Ovary (tissue), 7 donors: ENCODE measurements at regions not wholly inside any gene's neighbourhood (a gene's known extent, or its start where the extent isn't known, plus 50 kb on each side); places are given as distances from the start of the nearest gene placed in this dataset.

ENCODE experiments used
- DNase-seq, 5 donors: peaks; one replicate each; pipeline ENCODE4 v3.0.0-alpha.2; 2019 to 2020
- H3K27ac ChIP-seq, 2 donors: fragments of 200-600 bp; one replicate each; pipeline versions ENCODE4 v1.5.1 to v1.8.0; 2019 to 2022
- H3K27me3 ChIP-seq: fragments of 200-600 bp; one replicate; pipeline ENCODE4 v1.8.0; 2022
- H3K36me3 ChIP-seq: fragments of 200-600 bp; sonication (generic); one replicate; pipeline ENCODE4 v1.5.1; 2019
- H3K4me1 ChIP-seq: one replicate; pipeline ENCODE4 v1.8.1; 2013; ENCODE audit warnings: mild to moderate bottlenecking, moderate library complexity; ENCODE audit not compliant: insufficient read depth
- H3K4me3 ChIP-seq: fragments of 200-600 bp; sonication (generic); one replicate; pipeline ENCODE4 v1.5.1; 2017
- H3K9me3 ChIP-seq, 2 donors: fragments of 200-600 bp in 1 of 2; sonication (generic) in 1 of 2; one replicate each; pipeline versions ENCODE4 v1.5.1 to v1.8.1; 2013 to 2019; ENCODE audit warnings: mild to moderate bottlenecking in 1 of 2, moderate library complexity in 1 of 2
- EP300 ChIP-seq: sonication (generic); formaldehyde crosslinking; IDR thresholded peaks from one replicate; pipeline ENCODE4 v1.6.1; 2017; ENCODE audit warnings: antibody characterized with exemption
- POLR2A ChIP-seq: fragments of 450-650 bp; IDR thresholded peaks from one replicate; pipeline ENCODE4 v1.6.1; 2017; ENCODE audit warnings: antibody characterized with exemption, mild to moderate bottlenecking, moderate library complexity
- WGBS, 3 donors: extraction: QIAGEN DNeasy Blood & Tissue Kit in 1 of 3; methylation state at CpG; one replicate each; pipeline versions ENCODE4 v1.1.5 to v1.1.7; 2013 to 2017; 5-methylcytosine and 5-hydroxymethylcytosine counted together
- intact Hi-C, 4 donors: fragments of 100-400 bp; cut with DNase I; formaldehyde crosslinking; loops; one replicate each; pipeline versions ENCODE4 v1.11.0 to v1.15.1; 2022 to 2023
- TF ChIP-seq, protein P1 (sequence below), 3 donors: fragments of 450-650 bp in 2 of 3; fragments of 200-600 bp in 1 of 3; IDR thresholded peaks; one replicate each; pipeline versions ENCODE4 v1.5.1 to v1.8.0; 2016 to 2022; ENCODE audit warnings: antibody characterized with exemption in 3 of 3, mild to moderate bottlenecking in 1 of 3
- donor health status: DM: no; HTN: no; CAD: no; lungs with moderate emphysema.
- donor health status: DM: no; HTN: no; CAD: no.
- donor health status: Bipolar disorder and iron deficiency.
- donor health status: DM: no; HTN: no; CAD: no.
- donor health status: DM: yes; HTN: yes; CAD: no.

GRCh38 chr21:15162921-15163320, 98.1 kb upstream of the NRIP1 start:
- H3K9me3 ChIP-seq: no peaks in the 10 kb centered on the region
- no peaks in the 10 kb centered on the region for H3K4me1 ChIP-seq
- WGBS, 3 donors: 78 to 91% (median 80%) methylated on average over 2 of the region's 2 CpGs
- H3K27me3 ChIP-seq: no peaks in the 10 kb centered on the region
- no peak for TF ChIP-seq POLR2A
- no peak for TF ChIP-seq EP300
- no peak overlapping the region for H3K4me3 ChIP-seq
- intact Hi-C loops: no loop called here
- no peak overlapping the region for H3K27ac ChIP-seq
- H3K36me3 ChIP-seq: no peaks in the 10 kb centered on the region
- DNase-seq: no peak

DNA sequence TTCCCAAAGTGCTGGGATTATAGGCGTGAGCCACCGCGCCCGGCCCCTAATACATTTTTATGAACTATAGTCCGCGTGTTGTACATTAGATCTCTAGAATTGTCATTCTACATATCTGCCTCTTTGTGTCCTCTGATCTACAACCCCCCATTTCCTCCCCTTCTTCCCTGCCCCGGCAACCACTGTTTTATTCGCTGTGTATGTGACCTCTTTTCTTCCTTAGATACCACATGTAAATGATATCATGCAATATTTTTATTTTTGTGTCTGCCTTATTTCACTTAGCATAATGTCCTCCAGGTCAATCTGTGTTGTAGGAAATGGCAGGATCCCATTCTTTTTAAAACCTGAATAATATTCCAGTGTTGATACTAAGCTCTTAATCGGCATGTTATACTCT, 99.5 kb upstream of the NRIP1 start:
- 94 to 97% (median 95%) methylated on average over 9 of the region's 9 CpGs for WGBS, 3 donors
- no peak overlapping the region for H3K27ac ChIP-seq
- no peaks in the 10 kb centered on the region for H3K4me1 ChIP-seq
- no peaks in the 10 kb centered on the region for H3K27me3 ChIP-seq
- TF ChIP-seq POLR2A (no peak), EP300 (no peak)
- TF ChIP-seq, protein P1, sequence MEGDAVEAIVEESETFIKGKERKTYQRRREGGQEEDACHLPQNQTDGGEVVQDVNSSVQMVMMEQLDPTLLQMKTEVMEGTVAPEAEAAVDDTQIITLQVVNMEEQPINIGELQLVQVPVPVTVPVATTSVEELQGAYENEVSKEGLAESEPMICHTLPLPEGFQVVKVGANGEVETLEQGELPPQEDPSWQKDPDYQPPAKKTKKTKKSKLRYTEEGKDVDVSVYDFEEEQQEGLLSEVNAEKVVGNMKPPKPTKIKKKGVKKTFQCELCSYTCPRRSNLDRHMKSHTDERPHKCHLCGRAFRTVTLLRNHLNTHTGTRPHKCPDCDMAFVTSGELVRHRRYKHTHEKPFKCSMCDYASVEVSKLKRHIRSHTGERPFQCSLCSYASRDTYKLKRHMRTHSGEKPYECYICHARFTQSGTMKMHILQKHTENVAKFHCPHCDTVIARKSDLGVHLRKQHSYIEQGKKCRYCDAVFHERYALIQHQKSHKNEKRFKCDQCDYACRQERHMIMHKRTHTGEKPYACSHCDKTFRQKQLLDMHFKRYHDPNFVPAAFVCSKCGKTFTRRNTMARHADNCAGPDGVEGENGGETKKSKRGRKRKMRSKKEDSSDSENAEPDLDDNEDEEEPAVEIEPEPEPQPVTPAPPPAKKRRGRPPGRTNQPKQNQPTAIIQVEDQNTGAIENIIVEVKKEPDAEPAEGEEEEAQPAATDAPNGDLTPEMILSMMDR (IDR thresholded peaks at IDR 0.05): no peak
- no peak overlapping the region for H3K4me3 ChIP-seq
- DNase-seq: no peak
- no peaks in the 10 kb centered on the region for H3K9me3 ChIP-seq
- H3K36me3 ChIP-seq: no peaks in the 10 kb centered on the region
- intact Hi-C loops: no loop called here

- DNase-seq: no peak
- TF ChIP-seq, protein P1 (IDR thresholded peaks at IDR 0.05): no peak
- TF ChIP-seq POLR2A (no peak), EP300 (no peak)
- Histone ChIP-seq H3K27ac (no peak overlapping the region), H3K9me3 (no peaks in the 10 kb centered on the region), H3K4me3 (no peak overlapping the region), H3K36me3 (no peaks in the 10 kb centered on the region), H3K27me3 (no peaks in the 10 kb centered on the region), H3K4me1 (no peaks in the 10 kb centered on the region)
- WGBS, 3 donors: 72 to 79% (median 76%) methylated on average over 2 of the region's 2 CpGs
- intact Hi-C loops: no loop called here
These were observed 100.0 kb upstream of the NRIP1 start for GRCh38 chr21:15164678-15165303.

DNA sequence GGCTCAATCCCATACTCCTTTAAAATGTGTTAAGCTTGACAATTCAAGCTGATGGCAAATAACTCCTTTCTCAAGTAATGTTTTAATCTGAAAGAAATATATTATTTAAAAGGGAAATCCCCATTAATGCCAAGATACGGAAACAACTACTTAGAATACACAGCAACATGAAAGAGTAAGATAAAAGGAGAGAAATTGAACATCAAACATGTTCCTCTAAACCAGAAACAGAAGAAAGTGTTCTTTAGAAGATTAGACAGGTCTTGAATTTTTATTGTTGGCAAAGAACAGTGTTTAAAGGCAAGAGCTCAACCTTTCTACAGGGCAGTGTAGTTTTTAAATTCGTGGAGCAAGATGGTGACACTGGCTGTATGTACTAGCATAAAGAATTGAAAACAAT, 105.8 kb upstream of the NRIP1 start:
- no peaks in the 10 kb centered on the region for H3K27me3 ChIP-seq
- DNase-seq: no peak
- TF ChIP-seq, protein P1 (IDR thresholded peaks at IDR 0.05): no peak
- no peak for TF ChIP-seq POLR2A
- TF ChIP-seq EP300: no peak
- H3K9me3 ChIP-seq: no peaks in the 10 kb centered on the region
- no peaks in the 10 kb centered on the region for H3K4me1 ChIP-seq
- WGBS, 3 donors: 78 to 88% (median 83%) methylated on average over 2 of the region's 2 CpGs
- H3K4me3 ChIP-seq: no peak overlapping the region
- no peaks in the 10 kb centered on the region for H3K36me3 ChIP-seq
- intact Hi-C loops: no loop called here
- no peak overlapping the region for H3K27ac ChIP-seq

- H3K36me3 ChIP-seq: no peaks in the 10 kb centered on the region
- TF ChIP-seq, protein P1 (IDR thresholded peaks at IDR 0.05): no peak
- H3K9me3 ChIP-seq: no peaks in the 10 kb centered on the region
- intact Hi-C loops: no loop called here
- H3K4me3 ChIP-seq: no peak overlapping the region
- DNase-seq: no peak
- 81 to 83% (median 82%) methylated on average over 4 of the region's 4 CpGs for WGBS, 3 donors
- H3K27ac ChIP-seq: no peak overlapping the region
- H3K4me1 ChIP-seq: no peaks in the 10 kb centered on the region
- no peaks in the 10 kb centered on the region for H3K27me3 ChIP-seq
These were observed 106.7 kb upstream of the NRIP1 start for GRCh38 chr21:15171546-15171945.
